K562 (cell line): ENCODE measurements at regions not wholly inside any gene's neighbourhood (a gene's known extent, or its start where the extent isn't known, plus 50 kb on each side); places are given as distances from the start of the nearest gene placed in this dataset.

Source experiments
- ATAC-seq: fragments of 200-7000 bp; cut with Tn5 transposase; 3 replicates; pipeline ENCODE4 v1.9.1; 2020; ENCODE audit warnings: moderate library complexity
- BruUV-seq: library from RNA; stranded (reverse); fragments of 400-500 nt; replicated peaks from 2 replicates; lab custom pipeline; 2021; lab: Mats Ljungman, UMichigan
- CTCF ChIA-PET: fragments of 300-600 bp; formaldehyde crosslinking; extraction: SDS; loops from one replicate; lab custom pipeline; 2021; ENCODE audit warnings: low intra/inter-chr PET ratio; lab: Yijun Ruan, JAX
- POLR2A ChIA-PET: fragments of 300-600, 350-650 bp; sonication (Branson Sonifier 250); formaldehyde crosslinking; extraction: SDS; loops from one replicate; lab custom pipeline; 2021; ENCODE audit warnings: antibody characterized with exemption, inconsistent platforms; lab: Yijun Ruan, JAX
- DNase-seq, 4 experiments: peaks; one replicate each; pipeline versions ENCODE4 v3.0.0 to v3.0.0-alpha.2; 2011 to 2018; ENCODE audit warnings: low spot score in 3 of 4, mixed read lengths in 3 of 4; ENCODE audit errors: extremely low read depth in 1 of 4
- FAIRE-seq: peaks from 2 replicates; lab custom pipeline; 2011; peaks lifted over from hg19 to GRCh38; lab: Jason Lieb, UNC
- H2AFZ ChIP-seq: 2 replicates; pipeline ENCODE4 v1.6.0; 2011; ENCODE audit warnings: low read depth, low read length, control low read depth, inconsistent platforms
- H3K27ac ChIP-seq: fragments of 200-600 bp; 3 replicates; pipeline ENCODE4 v1.8.0; 2011; ENCODE audit warnings: low read depth, mild to moderate bottlenecking, control low read depth, inconsistent platforms, low read length, moderate library complexity, mixed read lengths; ENCODE audit errors: extremely low read depth
- H3K27me3 ChIP-seq, 2 experiments: fragments of 300-600 bp in 1 of 2; 2 replicates in 1 of 2; 3 replicates in 1 of 2; pipeline versions ENCODE4 v1.6.0 to v1.8.0; 2011; ENCODE audit warnings: inconsistent platforms in 2 of 2, low read length in 2 of 2, mild to moderate bottlenecking in 1 of 2, mixed read lengths in 1 of 2, moderate library complexity in 1 of 2; ENCODE audit not compliant: control insufficient read depth in 2 of 2, insufficient read depth in 2 of 2
- H3K36me3 ChIP-seq: fragments of 300-600 bp; 3 replicates; pipeline ENCODE4 v1.8.0; 2011; ENCODE audit warnings: mild to moderate bottlenecking, low read length, inconsistent platforms; ENCODE audit not compliant: control insufficient read depth, insufficient read depth
- H3K4me1 ChIP-seq, 2 experiments: fragments of 200-600 bp in 1 of 2; replicated peaks in 1 of 2; 2 replicates in 1 of 2; 3 replicates in 1 of 2; pipeline versions ENCODE4 v1.5.1 to v1.8.0; 2011; ENCODE audit warnings: inconsistent platforms in 2 of 2, low read length in 2 of 2, mild to moderate bottlenecking in 1 of 2, mixed read lengths in 1 of 2, moderate library complexity in 1 of 2; ENCODE audit not compliant: control insufficient read depth in 2 of 2, insufficient read depth in 2 of 2
- H3K4me2 ChIP-seq: 2 replicates; pipeline ENCODE4 v1.6.1; 2011; ENCODE audit warnings: low read length, control low read depth, inconsistent platforms, mixed read lengths; ENCODE audit not compliant: insufficient read depth
- H3K4me3 ChIP-seq: fragments of 200-600 bp; sonication (generic), shearing (Covaris generic); 2 replicates; pipeline ENCODE4 v1.5.1; 2016; ENCODE audit warnings: control low read depth, inconsistent platforms
- H3K79me2 ChIP-seq: fragments of 200-600 bp; 3 replicates; pipeline ENCODE4 v1.8.0; 2011; ENCODE audit warnings: low read length, inconsistent platforms; ENCODE audit not compliant: control insufficient read depth, insufficient read depth
- H3K9ac ChIP-seq, 2 experiments: 2 replicates each; pipeline versions ENCODE4 v1.6.0 to v1.6.1; 2011; ENCODE audit warnings: low read depth in 2 of 2, low read length in 2 of 2, control low read depth in 1 of 2, inconsistent platforms in 1 of 2, mild to moderate bottlenecking in 1 of 2, mixed read lengths in 1 of 2; ENCODE audit not compliant: insufficient read depth in 1 of 2
- H3K9me1 ChIP-seq: one replicate; pipeline ENCODE4 v1.6.0; 2011; ENCODE audit warnings: inconsistent platforms, mild to moderate bottlenecking, low read length, moderate library complexity; ENCODE audit not compliant: control insufficient read depth, insufficient read depth
- H3K9me3 ChIP-seq: replicated peaks from 2 replicates; pipeline ENCODE4 v1.5.1; 2011; ENCODE audit warnings: low read depth, low read length, inconsistent platforms; ENCODE audit not compliant: control insufficient read depth, insufficient read depth
- H4K20me1 ChIP-seq: replicated peaks from 2 replicates; pipeline ENCODE4 v1.6.1; 2011; ENCODE audit warnings: low read length, inconsistent platforms, mixed read lengths; ENCODE audit not compliant: control insufficient read depth, insufficient read depth
- BACH1 ChIP-seq: fragments of 200-800 bp; sonication (Bioruptor generic); IDR thresholded peaks from 2 replicates; pipeline ENCODE4 v1.6.1; 2016; ENCODE audit warnings: missing genetic modification characterization, missing compliant biosample characterization
- ESRRB ChIP-seq: fragments of 250-450 bp; sonication (Bioruptor Pico); IDR thresholded peaks from 2 replicates; pipeline ENCODE4 v1.5.0; 2020; ENCODE audit warnings: mild to moderate bottlenecking, moderate library complexity, borderline replicate concordance
- HDGF ChIP-seq: fragments of 450-650 bp; IDR thresholded peaks from 2 replicates; pipeline ENCODE4 v1.6.1; 2016
- HIVEP1 ChIP-seq: fragments of 250-450 bp; sonication (Bioruptor Pico); IDR thresholded peaks from 2 replicates; pipeline ENCODE4 v1.4.0; 2020; ENCODE audit warnings: mild to moderate bottlenecking
- NFE2 ChIP-seq: IDR thresholded peaks from 2 replicates; pipeline ENCODE4 v1.6.1; 2014; ENCODE audit warnings: antibody characterized with exemption, low read depth
- PHF20 ChIP-seq: fragments of 450-650 bp; IDR thresholded peaks from 2 replicates; pipeline ENCODE4 v1.6.1; 2018; ENCODE audit not compliant: partially characterized antibody
- POU5F1 ChIP-seq: fragments of 150-350 bp; IDR thresholded peaks from 2 replicates; pipeline ENCODE4 v1.6.1; 2014; ENCODE audit warnings: borderline replicate concordance, low read length, low read depth, mild to moderate bottlenecking; ENCODE audit not compliant: partially characterized antibody
- PPARD ChIP-seq: fragments of 250-450 bp; sonication (Bioruptor Pico); IDR thresholded peaks from 2 replicates; pipeline ENCODE4 v1.8.0; 2022; ENCODE audit warnings: inconsistent platforms, mild to moderate bottlenecking, moderate library complexity
- SETDB1 ChIP-seq: IDR thresholded peaks from one replicate; pipeline ENCODE4 v1.6.1; 2012; ENCODE audit warnings: low read length, control low read depth, inconsistent platforms
- ZNF12 ChIP-seq: sonication (generic); formaldehyde crosslinking; IDR thresholded peaks from 2 replicates; pipeline ENCODE4 v1.4.0; 2020; ENCODE audit warnings: mild to moderate bottlenecking, missing genetic modification reagents
- ZNF57 ChIP-seq: fragments of 450-650 bp; formaldehyde crosslinking; IDR thresholded peaks from 2 replicates; pipeline ENCODE4 v1.4.0; 2020; ENCODE audit warnings: mild to moderate bottlenecking, moderate library complexity
- WGBS: fragments of 100-300 bp; shearing (Covaris generic); methylation state at CpG from one replicate; pipeline ENCODE4 v1.1.6; 2016; ENCODE audit warnings: low coverage, mixed read lengths; ENCODE audit not compliant: insufficient coverage; ENCODE audit errors: missing lambda C conversion rate; 5-methylcytosine and 5-hydroxymethylcytosine counted together
- in situ Hi-C: fragments of 300-500 bp; cut with MboI; formaldehyde crosslinking; loops from 4 replicates; pipeline ENCODE4 v1.15.0; 2018; ENCODE audit warnings: inconsistent platforms, mixed read lengths
- intact Hi-C: fragments of 100-400 bp; cut with micrococcal nuclease; formaldehyde crosslinking; loops from 2 replicates; pipeline ENCODE4 v1.14.2; 2022
- TF ChIP-seq, protein P1 (sequence below): sonication (generic); formaldehyde crosslinking; IDR thresholded peaks from 2 replicates; pipeline ENCODE4 v1.8.0; 2022; ENCODE audit warnings: mild to moderate bottlenecking, missing genetic modification reagents, borderline replicate concordance
- TF ChIP-seq, protein P2 (sequence below), 2 experiments: IDR thresholded peaks; 2 replicates each; pipeline ENCODE4 v1.6.1; 2011; ENCODE audit warnings: borderline replicate concordance in 1 of 2, control low read depth in 1 of 2, low read depth in 1 of 2, low read length in 1 of 2, mild to moderate bottlenecking in 1 of 2, mixed read lengths in 1 of 2, moderate library complexity in 1 of 2; ENCODE audit not compliant: insufficient read depth in 1 of 2, insufficient read length in 1 of 2, poor library complexity in 1 of 2, severe bottlenecking in 1 of 2; ENCODE audit errors: extremely low read depth in 1 of 2
- TF ChIP-seq, protein P3 (sequence below): sonication (generic); formaldehyde crosslinking; IDR thresholded peaks from 2 replicates; pipeline ENCODE4 v1.4.0; 2020; ENCODE audit warnings: mild to moderate bottlenecking, missing genetic modification reagents
- TF ChIP-seq, protein P4 (sequence below): sonication (generic); formaldehyde crosslinking; IDR thresholded peaks from 2 replicates; pipeline ENCODE4 v1.8.1; 2022; ENCODE audit warnings: missing genetic modification reagents
- TF ChIP-seq, protein P5 (sequence below): fragments of 250-450 bp; sonication (Bioruptor Pico); IDR thresholded peaks from 2 replicates; pipeline ENCODE4 v1.8.0; 2022; ENCODE audit warnings: inconsistent platforms

DNA sequence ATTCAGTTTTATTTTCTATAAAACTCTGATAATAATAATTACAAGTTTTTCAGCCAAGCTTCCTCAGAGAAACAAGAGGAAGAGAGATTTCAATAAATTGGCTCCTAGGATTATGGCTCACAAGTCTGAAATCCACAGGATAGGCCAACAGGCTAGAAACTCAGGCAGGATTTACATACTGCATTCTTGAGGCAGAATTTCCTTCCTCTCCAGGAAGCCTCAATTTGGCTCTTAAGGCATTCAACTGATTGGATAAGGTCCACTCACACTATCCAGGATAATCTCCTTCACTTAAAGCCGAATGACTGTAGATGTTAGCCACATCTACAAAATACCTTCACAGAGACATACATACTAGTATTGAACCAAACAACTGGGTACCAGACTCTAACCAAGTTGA is 120.3 kb upstream of the FAT3 start:
- BruUV-seq = no TSS peak
- intact Hi-C loops = no loop called here
- no peak for FAIRE-seq
- no peak for TF ChIP-seq BACH1
- TF ChIP-seq, protein P1, sequence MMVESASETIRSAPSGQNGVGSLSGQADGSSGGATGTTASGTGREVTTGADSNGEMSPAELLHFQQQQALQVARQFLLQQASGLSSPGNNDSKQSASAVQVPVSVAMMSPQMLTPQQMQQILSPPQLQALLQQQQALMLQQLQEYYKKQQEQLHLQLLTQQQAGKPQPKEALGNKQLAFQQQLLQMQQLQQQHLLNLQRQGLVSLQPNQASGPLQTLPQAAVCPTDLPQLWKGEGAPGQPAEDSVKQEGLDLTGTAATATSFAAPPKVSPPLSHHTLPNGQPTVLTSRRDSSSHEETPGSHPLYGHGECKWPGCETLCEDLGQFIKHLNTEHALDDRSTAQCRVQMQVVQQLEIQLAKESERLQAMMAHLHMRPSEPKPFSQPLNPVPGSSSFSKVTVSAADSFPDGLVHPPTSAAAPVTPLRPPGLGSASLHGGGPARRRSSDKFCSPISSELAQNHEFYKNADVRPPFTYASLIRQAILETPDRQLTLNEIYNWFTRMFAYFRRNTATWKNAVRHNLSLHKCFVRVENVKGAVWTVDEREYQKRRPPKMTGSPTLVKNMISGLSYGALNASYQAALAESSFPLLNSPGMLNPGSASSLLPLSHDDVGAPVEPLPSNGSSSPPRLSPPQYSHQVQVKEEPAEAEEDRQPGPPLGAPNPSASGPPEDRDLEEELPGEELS (CRISPR knock-in tag) = no peak
- no peak for TF ChIP-seq ESRRB (CRISPR knock-in tag)
- no peak for TF ChIP-seq HIVEP1
- TF ChIP-seq, protein P2, sequence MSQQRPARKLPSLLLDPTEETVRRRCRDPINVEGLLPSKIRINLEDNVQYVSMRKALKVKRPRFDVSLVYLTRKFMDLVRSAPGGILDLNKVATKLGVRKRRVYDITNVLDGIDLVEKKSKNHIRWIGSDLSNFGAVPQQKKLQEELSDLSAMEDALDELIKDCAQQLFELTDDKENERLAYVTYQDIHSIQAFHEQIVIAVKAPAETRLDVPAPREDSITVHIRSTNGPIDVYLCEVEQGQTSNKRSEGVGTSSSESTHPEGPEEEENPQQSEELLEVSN (IDR thresholded peaks at IDR 0.05; ENCODE audit: borderline replicate concordance in 1 of 2, extremely low read depth in 1 of 2, insufficient read depth in 1 of 2, insufficient read length in 1 of 2, low read depth in 1 of 2, low read length in 1 of 2, poor library complexity in 1 of 2, severe bottlenecking in 1 of 2) = no peak
- TF ChIP-seq, protein P3, sequence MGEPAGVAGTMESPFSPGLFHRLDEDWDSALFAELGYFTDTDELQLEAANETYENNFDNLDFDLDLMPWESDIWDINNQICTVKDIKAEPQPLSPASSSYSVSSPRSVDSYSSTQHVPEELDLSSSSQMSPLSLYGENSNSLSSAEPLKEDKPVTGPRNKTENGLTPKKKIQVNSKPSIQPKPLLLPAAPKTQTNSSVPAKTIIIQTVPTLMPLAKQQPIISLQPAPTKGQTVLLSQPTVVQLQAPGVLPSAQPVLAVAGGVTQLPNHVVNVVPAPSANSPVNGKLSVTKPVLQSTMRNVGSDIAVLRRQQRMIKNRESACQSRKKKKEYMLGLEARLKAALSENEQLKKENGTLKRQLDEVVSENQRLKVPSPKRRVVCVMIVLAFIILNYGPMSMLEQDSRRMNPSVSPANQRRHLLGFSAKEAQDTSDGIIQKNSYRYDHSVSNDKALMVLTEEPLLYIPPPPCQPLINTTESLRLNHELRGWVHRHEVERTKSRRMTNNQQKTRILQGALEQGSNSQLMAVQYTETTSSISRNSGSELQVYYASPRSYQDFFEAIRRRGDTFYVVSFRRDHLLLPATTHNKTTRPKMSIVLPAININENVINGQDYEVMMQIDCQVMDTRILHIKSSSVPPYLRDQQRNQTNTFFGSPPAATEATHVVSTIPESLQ (CRISPR knock-in tag) = no peak
- no peak for TF ChIP-seq SETDB1
- TF ChIP-seq NFE2 = no peak
- TF ChIP-seq, protein P4, sequence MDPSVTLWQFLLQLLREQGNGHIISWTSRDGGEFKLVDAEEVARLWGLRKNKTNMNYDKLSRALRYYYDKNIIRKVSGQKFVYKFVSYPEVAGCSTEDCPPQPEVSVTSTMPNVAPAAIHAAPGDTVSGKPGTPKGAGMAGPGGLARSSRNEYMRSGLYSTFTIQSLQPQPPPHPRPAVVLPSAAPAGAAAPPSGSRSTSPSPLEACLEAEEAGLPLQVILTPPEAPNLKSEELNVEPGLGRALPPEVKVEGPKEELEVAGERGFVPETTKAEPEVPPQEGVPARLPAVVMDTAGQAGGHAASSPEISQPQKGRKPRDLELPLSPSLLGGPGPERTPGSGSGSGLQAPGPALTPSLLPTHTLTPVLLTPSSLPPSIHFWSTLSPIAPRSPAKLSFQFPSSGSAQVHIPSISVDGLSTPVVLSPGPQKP (CRISPR knock-in tag) = no peak
- TF ChIP-seq ZNF57 = no peak
- no peak for TF ChIP-seq PPARD (CRISPR knock-in tag)
- TF ChIP-seq ZNF12 (CRISPR knock-in tag) = no peak
- TF ChIP-seq PHF20 = no peak
- TF ChIP-seq, protein P5, sequence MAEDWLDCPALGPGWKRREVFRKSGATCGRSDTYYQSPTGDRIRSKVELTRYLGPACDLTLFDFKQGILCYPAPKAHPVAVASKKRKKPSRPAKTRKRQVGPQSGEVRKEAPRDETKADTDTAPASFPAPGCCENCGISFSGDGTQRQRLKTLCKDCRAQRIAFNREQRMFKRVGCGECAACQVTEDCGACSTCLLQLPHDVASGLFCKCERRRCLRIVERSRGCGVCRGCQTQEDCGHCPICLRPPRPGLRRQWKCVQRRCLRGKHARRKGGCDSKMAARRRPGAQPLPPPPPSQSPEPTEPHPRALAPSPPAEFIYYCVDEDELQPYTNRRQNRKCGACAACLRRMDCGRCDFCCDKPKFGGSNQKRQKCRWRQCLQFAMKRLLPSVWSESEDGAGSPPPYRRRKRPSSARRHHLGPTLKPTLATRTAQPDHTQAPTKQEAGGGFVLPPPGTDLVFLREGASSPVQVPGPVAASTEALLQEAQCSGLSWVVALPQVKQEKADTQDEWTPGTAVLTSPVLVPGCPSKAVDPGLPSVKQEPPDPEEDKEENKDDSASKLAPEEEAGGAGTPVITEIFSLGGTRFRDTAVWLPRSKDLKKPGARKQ (CRISPR knock-in tag) = no peak
- no peak for TF ChIP-seq HDGF
- no peak for TF ChIP-seq POU5F1

More for the DNA sequence above, 120.3 kb upstream of the FAT3 start:
- Histone ChIP-seq H2AFZ (no peak overlapping the region), H3K4me3 (no peak overlapping the region), H3K27ac (no peak overlapping the region), H3K36me3 (no peaks in the 10 kb centered on the region), H3K27me3 (no peaks in the 10 kb centered on the region), H3K9me3 (0 out of 2 replicates have a peak, but pooled peaks cover 2% of the 10 kb centered on the region), H3K4me2 (no peak overlapping the region), H3K9me1 (no peaks in the 10 kb centered on the region), H4K20me1 (no peaks in the 10 kb centered on the region), H3K79me2 (no peaks in the 10 kb centered on the region), H3K4me1 (no peaks in the 10 kb centered on the region), H3K9ac (no peak overlapping the region)
- 20% methylated on average over 1 of the region's 1 CpG for WGBS
- ChIA-PET CTCF (no interaction called here), POLR2A (no interaction called here)
- in situ Hi-C loops = no loop called here
- DNase-seq = no peak
- ATAC-seq = no peak
